ENCODE measurements at regions not wholly inside any gene's neighbourhood (a gene's known extent, or its start where the extent isn't known, plus 50 kb on each side); places are given as distances from the start of the nearest gene placed in this dataset.
"Not testable (repeated sequence)": the region's sequence is repeated elsewhere in the genome, so short reads cannot be mapped to it uniquely, and the experiment has no call there.

GRCh38 chr15:45802140-45802539 lies 167.3 kb downstream of the SQOR start:
- no peak overlapping the region for H3K27ac ChIP-seq
- DNase-seq (ENCODE audit: low read depth, low spot score) = no peak

- no peak overlapping the region for H3K27ac ChIP-seq
- no peak for DNase-seq (ENCODE audit: low read depth, low spot score)
Measured at GRCh38 chr15:45804028-45804427, 169.2 kb downstream of the SQOR start.

GRCh38 chr15:45810201-45810600 lies 175.4 kb downstream of the SQOR start:
- H3K27ac ChIP-seq = no peak overlapping the region
- DNase-seq (ENCODE audit: low read depth, low spot score) = no peak

GRCh38 chr15:45812200-45812599 lies 177.4 kb downstream of the SQOR start:
- DNase-seq (ENCODE audit: low read depth, low spot score) = no peak
- no peak overlapping the region for H3K27ac ChIP-seq

- H3K27ac ChIP-seq; DNase-seq (ENCODE audit: low read depth, low spot score): not testable (repeated sequence)
Measured at GRCh38 chr15:45817578-45817977, 182.7 kb downstream of the SQOR start.

GRCh38 chr15:45821390-45821789 lies 186.6 kb downstream of the SQOR start:
- no peak for DNase-seq (ENCODE audit: low read depth, low spot score)
- no peak overlapping the region for H3K27ac ChIP-seq

GRCh38 chr15:45822968-45823367 lies 188.1 kb downstream of the SQOR start:
- H3K27ac ChIP-seq; DNase-seq (ENCODE audit: low read depth, low spot score): not testable (repeated sequence)

GRCh38 chr15:45827275-45827674 lies 192.4 kb downstream of the SQOR start:
- H3K27ac ChIP-seq = no peak overlapping the region
- DNase-seq (ENCODE audit: low read depth, low spot score) = no peak

GRCh38 chr15:45827766-45828165 lies 192.9 kb downstream of the SQOR start:
- no peak for DNase-seq (ENCODE audit: low read depth, low spot score)
- H3K27ac ChIP-seq = no peak overlapping the region

GRCh38 chr15:45829336-45830153 lies 194.7 kb downstream of the SQOR start:
- DNase-seq (ENCODE audit: low read depth, low spot score) = no peak
- no peak overlapping the region for H3K27ac ChIP-seq

GRCh38 chr15:45831787-45832186 lies 197.0 kb downstream of the SQOR start:
- DNase-seq (ENCODE audit: low read depth, low spot score) = no peak
- no peak overlapping the region for H3K27ac ChIP-seq

GRCh38 chr15:45834622-45835021 lies 199.8 kb downstream of the SQOR start:
- no peak overlapping the region for H3K27ac ChIP-seq
- no peak for DNase-seq (ENCODE audit: low read depth, low spot score)

- H3K27ac ChIP-seq = no peak overlapping the region
- DNase-seq (ENCODE audit: low read depth, low spot score) = no peak
Measured at GRCh38 chr15:45842151-45842550, 207.3 kb downstream of the SQOR start.

GRCh38 chr15:45847645-45848044 lies 212.8 kb downstream of the SQOR start:
- no peak for DNase-seq (ENCODE audit: low read depth, low spot score)
- no peak overlapping the region for H3K27ac ChIP-seq

- DNase-seq (ENCODE audit: low read depth, low spot score) = no peak
- H3K27ac ChIP-seq = no peak overlapping the region
Measured at GRCh38 chr15:45849136-45849535, 214.3 kb downstream of the SQOR start.

- H3K27ac ChIP-seq = peak overlapping the region; percentile 74
- DNase-seq (ENCODE audit: low read depth, low spot score) = no peak
Measured at GRCh38 chr15:45854455-45855202, 219.8 kb downstream of the SQOR start.

GRCh38 chr15:45855210-45855906 lies 220.5 kb downstream of the SQOR start:
- no peak for DNase-seq (ENCODE audit: low read depth, low spot score)
- H3K27ac ChIP-seq = peak overlapping the region; percentile 74

GRCh38 chr15:45855907-45856579 lies 221.2 kb downstream of the SQOR start:
- peak; percentile 73 for DNase-seq (ENCODE audit: low read depth, low spot score)

GRCh38 chr15:45857291-45857690 lies 222.5 kb downstream of the SQOR start:
- no peak for DNase-seq (ENCODE audit: low read depth, low spot score)
- H3K27ac ChIP-seq = peak overlapping the region; percentile 74

More at GRCh38 chr15:45855907-45856579, 221.2 kb downstream of the SQOR start:
- peak overlapping the region; percentile 74 for H3K27ac ChIP-seq

- H3K27ac ChIP-seq = no peak overlapping the region
Measured at GRCh38 chr15:45858491-45858890, 223.7 kb downstream of the SQOR start.

More at GRCh38 chr15:45858491-45858890, 223.7 kb downstream of the SQOR start:
- no peak for DNase-seq (ENCODE audit: low read depth, low spot score)

All from epithelial cell of prostate (primary cell).